Keratinocyte (primary cell): ENCODE measurements at regions not wholly inside any gene's neighbourhood (a gene's known extent, or its start where the extent isn't known, plus 50 kb on each side); places are given as distances from the start of the nearest gene placed in this dataset.

Source experiments
- EZH2 ChIP-seq: IDR thresholded peaks from one replicate; pipeline ENCODE4 v1.6.1; 2012; ENCODE audit warnings: inconsistent platforms, mild to moderate bottlenecking, low read length, moderate library complexity
- TF ChIP-seq, protein P1 (sequence below), 3 experiments: IDR thresholded peaks in 1 of 3; conservative IDR thresholded peaks in 1 of 3; optimal IDR thresholded peaks in 1 of 3; 2 replicates in 2 of 3; 3 replicates in 1 of 3; pipeline versions ENCODE3 to v1.5.1; 2011; ENCODE audit warnings: low read length in 3 of 3, mild to moderate bottlenecking in 3 of 3, moderate library complexity in 2 of 3, control low read depth in 1 of 3, inconsistent platforms in 1 of 3; ENCODE audit not compliant: insufficient read depth in 2 of 3; ENCODE audit errors: extremely low read depth in 1 of 3

DNA sequence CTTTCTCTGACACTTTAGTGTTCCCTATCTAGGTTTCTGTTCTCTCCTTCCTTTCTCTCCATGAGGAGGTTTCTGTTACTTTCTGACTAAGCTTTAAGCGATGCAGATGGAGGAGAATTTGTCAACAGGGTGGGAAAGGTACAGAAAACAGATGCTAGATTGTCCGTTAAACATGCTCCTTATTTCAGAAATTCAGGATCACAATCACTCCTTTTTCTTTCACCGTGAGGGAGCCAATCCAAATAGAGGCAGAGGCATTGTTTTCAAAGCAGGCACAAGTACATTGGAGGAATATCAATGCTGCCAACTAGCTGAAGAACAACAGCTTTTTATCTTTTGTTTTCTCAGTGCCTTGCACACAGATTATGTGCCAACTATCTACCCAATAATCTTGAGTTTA, 215.7 kb upstream of the FOLH1 start:
- TF ChIP-seq, protein P1, sequence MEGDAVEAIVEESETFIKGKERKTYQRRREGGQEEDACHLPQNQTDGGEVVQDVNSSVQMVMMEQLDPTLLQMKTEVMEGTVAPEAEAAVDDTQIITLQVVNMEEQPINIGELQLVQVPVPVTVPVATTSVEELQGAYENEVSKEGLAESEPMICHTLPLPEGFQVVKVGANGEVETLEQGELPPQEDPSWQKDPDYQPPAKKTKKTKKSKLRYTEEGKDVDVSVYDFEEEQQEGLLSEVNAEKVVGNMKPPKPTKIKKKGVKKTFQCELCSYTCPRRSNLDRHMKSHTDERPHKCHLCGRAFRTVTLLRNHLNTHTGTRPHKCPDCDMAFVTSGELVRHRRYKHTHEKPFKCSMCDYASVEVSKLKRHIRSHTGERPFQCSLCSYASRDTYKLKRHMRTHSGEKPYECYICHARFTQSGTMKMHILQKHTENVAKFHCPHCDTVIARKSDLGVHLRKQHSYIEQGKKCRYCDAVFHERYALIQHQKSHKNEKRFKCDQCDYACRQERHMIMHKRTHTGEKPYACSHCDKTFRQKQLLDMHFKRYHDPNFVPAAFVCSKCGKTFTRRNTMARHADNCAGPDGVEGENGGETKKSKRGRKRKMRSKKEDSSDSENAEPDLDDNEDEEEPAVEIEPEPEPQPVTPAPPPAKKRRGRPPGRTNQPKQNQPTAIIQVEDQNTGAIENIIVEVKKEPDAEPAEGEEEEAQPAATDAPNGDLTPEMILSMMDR (optimal IDR thresholded peaks at IDR 0.05 in 1 of 3, IDR thresholded peaks at IDR 0.05 in 1 of 3, conservative IDR thresholded peaks at IDR 0.05 in 1 of 3; ENCODE audit: extremely low read depth in 1 of 3, insufficient read depth in 2 of 3, low read length in 3 of 3): no peak
- TF ChIP-seq EZH2: no peak
